ENCODE measurements at regions not wholly inside any gene's neighbourhood (a gene's known extent, or its start where the extent isn't known, plus 50 kb on each side); places are given as distances from the start of the nearest gene placed in this dataset.

DNA sequence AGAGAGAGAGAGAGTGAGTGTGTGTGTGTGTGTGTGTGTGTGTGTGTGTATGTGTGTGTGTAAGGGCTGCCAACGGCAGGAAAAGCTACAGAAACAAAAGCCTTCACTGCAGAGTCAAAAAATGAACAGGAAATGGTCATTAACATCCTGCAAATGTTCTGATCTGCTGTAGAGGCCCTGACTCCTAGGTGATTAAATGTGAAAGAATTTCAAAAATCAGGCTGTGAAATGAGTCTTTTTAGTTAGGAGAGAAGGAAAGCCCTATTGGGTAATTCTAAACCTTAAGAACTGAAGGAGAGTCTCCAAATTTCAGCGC, 166.5 kb upstream of the MYLIP start:
- Histone ChIP-seq H3K27ac (ENCODE audit: low read depth, low read length) (no peak overlapping the region), H3K36me3 (ENCODE audit: control insufficient read depth in 1 of 2, insufficient read depth in 2 of 2, low read length in 2 of 2) (no peaks in the 10 kb centered on the region), H3K27me3 (ENCODE audit: control insufficient read depth in 1 of 2, insufficient read depth in 2 of 2, low read length in 2 of 2) (no peaks in the 10 kb centered on the region), H3K4me1 (ENCODE audit: control insufficient read depth in 1 of 2, insufficient read depth in 2 of 2, low read length in 2 of 2) (no peaks in the 10 kb centered on the region), H3K9ac (ENCODE audit: low read depth in 1 of 2, low read length in 2 of 2) (no peak overlapping the region), H3K4me3 (ENCODE audit: low read depth in 1 of 2, low read length in 2 of 2) (no peak overlapping the region), H3K9me3 (ENCODE audit: control insufficient read depth in 1 of 2, low read length in 2 of 2) (no peaks in the 10 kb centered on the region)

DNA sequence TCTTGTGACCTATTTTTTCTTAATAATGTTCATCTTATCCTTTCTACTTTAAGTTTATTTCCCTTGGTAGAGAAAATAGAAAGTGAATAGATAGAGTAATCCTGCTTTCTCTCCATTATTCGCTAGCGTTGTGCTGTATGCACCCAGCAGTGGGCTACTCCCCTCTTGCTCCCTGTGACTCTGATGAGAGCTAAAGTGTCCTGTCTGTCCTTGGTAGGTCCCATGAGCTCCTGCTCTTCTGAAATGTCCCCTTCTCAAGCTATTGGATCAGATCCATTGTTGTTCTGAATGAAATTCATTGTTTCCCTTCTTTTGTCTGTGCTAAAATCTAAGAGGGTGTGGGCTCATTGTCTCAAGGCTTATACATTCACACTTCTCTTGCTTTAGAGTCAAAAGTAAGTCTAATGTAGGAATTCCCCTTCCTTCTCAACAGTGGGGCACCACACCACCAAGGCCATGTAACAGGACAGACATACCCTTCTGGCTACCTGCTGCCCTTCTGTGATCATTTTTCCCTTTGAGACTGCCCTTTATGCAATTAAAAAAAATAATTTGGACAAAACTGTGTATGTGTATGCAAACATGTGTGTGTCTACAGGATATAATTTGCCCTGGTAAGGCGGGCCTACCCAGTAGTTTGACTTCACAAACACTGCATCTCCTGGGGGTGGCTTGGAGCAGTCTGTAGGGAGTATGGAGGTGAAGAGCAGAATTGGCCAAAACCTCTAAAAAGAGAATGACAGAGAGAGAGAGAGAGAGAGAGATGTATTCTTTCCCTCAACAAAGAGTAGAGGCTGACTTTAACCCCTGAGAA, 167.0 kb upstream of the MYLIP start:
- Histone ChIP-seq H3K9ac (ENCODE audit: low read depth in 1 of 2, low read length in 2 of 2) (no peak overlapping the region), H3K27ac (ENCODE audit: low read depth, low read length) (no peak overlapping the region), H3K27me3 (ENCODE audit: control insufficient read depth in 1 of 2, insufficient read depth in 2 of 2, low read length in 2 of 2) (no peaks in the 10 kb centered on the region), H3K4me1 (ENCODE audit: control insufficient read depth in 1 of 2, insufficient read depth in 2 of 2, low read length in 2 of 2) (peaks cover 3 to 4% of the 10 kb centered on the region in 2 donors), H3K4me3 (ENCODE audit: low read depth in 1 of 2, low read length in 2 of 2) (no peak overlapping the region), H3K9me3 (ENCODE audit: control insufficient read depth in 1 of 2, low read length in 2 of 2) (no peaks in the 10 kb centered on the region), H3K36me3 (ENCODE audit: control insufficient read depth in 1 of 2, insufficient read depth in 2 of 2, low read length in 2 of 2) (no peaks in the 10 kb centered on the region)

DNA sequence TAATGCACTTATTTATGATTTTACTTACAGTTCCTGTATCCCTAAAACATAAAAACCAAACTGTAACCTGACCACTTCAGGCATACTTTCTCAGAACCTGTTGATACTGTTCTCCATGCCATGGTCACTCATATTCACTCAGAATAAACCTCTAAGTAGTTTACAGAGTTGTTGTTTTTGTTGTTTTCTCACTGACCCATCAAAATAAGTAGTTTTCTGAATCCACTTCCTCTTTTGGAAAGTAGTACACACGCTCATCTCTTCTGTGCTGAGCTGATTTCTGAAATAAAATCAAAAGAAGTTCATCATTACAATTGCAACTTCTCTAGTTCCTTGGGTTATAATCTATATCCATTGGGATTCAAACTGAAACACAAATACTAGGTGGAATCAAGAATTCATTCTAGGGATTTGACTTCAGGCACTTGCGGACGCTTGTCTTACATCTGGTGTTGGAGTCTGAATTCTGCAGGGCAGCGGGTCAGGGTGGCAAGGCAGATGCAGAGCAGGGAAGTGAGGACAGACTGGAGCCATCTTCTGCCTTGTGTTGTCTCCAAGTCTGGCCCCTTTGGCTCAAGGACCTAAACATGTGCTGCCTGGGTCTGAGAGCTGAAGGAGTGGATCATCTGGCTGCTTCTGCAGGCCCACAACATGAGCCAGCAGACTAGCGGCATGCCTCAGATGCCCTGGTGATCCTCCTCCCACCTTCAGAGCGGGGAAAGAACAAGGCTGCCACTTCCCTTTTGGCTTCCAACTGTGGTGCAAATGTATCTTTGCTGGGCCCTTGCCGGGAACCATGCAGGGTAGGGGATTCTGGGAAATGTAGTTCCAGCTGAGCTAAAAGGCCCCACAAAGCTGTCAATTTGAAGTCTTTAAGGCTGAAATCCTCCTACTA, 167.9 kb upstream of the MYLIP start:
- Histone ChIP-seq H3K4me1 (ENCODE audit: control insufficient read depth in 1 of 2, insufficient read depth in 2 of 2, low read length in 2 of 2) (peaks cover 12 to 13% of the 10 kb centered on the region in 2 donors), H3K36me3 (ENCODE audit: control insufficient read depth in 1 of 2, insufficient read depth in 2 of 2, low read length in 2 of 2) (no peaks in the 10 kb centered on the region), H3K9ac (ENCODE audit: low read depth in 1 of 2, low read length in 2 of 2) (no peak overlapping the region), H3K4me3 (ENCODE audit: low read depth in 1 of 2, low read length in 2 of 2) (no peak overlapping the region), H3K27ac (ENCODE audit: low read depth, low read length) (no peak overlapping the region), H3K27me3 (ENCODE audit: control insufficient read depth in 1 of 2, insufficient read depth in 2 of 2, low read length in 2 of 2) (no peaks in the 10 kb centered on the region), H3K9me3 (ENCODE audit: control insufficient read depth in 1 of 2, low read length in 2 of 2) (no peaks in the 10 kb centered on the region)

DNA sequence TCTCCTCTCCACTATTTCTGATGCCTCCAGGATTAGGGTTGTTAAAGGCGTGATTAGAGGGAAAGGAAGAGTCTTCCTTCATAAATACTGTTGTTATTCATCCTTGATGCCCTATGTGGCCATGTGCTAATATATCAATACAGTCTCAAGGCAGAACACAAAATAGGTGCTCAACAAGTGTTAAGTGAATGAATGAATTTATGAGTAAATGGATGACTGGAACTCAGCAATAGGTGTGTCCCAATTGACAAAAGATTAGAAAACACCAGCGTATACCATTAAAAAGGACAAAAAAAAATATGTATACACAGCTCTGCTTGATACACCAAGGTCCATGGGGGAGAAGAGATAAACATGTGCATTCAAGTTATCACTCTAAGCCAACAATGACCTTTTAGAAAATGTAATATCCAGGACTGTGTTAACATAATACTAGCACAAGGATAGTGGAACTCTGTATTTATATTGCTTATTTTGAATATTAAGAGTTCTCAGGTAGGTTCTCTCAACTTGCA, 171.2 kb upstream of the MYLIP start:
- no peak overlapping the region for H3K27ac ChIP-seq (ENCODE audit: low read depth, low read length)
- H3K4me1 ChIP-seq (ENCODE audit: control insufficient read depth in 1 of 2, insufficient read depth in 2 of 2, low read length in 2 of 2) = peaks cover 17 to 21% of the 10 kb centered on the region in 2 donors
- H3K9ac ChIP-seq (ENCODE audit: low read depth in 1 of 2, low read length in 2 of 2) = no peak overlapping the region
- H3K4me3 ChIP-seq (ENCODE audit: low read depth in 1 of 2, low read length in 2 of 2) = no peak overlapping the region
- no peaks in the 10 kb centered on the region for H3K27me3 ChIP-seq (ENCODE audit: control insufficient read depth in 1 of 2, insufficient read depth in 2 of 2, low read length in 2 of 2)
- H3K9me3 ChIP-seq (ENCODE audit: control insufficient read depth in 1 of 2, low read length in 2 of 2) = no peaks in the 10 kb centered on the region
- H3K36me3 ChIP-seq (ENCODE audit: control insufficient read depth in 1 of 2, insufficient read depth in 2 of 2, low read length in 2 of 2) = no peaks in the 10 kb centered on the region

DNA sequence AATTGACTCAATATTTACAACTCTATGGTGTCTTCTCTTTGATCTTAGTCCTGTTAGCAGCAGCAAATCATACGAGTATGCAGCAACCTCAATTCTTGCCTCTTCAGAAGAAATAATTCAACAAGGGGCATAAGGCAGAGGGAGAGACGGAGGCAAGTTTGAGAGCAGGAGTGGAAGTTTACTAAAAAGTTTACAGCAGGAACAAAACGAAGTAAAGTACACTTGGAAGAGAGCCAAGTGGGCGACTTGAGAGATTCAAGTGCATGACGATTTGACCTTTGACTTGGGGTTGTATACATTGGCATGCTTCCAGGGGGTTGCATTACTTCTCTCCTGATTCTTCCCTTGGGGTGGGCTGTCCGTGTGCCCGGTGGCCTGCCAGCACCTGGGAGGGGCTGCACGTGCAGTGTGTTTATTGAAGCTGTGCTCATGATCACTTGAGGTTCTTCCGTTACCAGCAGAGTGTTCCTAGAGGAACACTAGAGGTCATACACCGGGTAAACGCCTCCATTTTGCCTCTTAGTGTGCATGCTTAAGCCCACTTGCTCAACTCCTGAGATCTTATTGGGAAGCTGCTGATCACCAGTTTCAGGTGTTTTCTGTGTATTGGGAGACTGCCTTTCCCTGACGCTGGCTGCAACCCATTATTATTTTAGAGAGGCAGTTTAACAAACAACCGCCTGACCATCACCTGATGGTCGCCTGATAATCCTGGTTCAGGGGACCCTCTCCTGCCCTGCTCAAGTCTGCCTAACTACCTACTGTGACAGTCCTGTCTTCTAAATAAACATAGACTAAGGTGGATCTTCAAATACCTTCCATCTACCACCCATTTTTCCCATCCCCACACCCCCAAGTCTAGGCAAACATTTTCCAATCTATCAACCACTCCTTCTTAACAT, 172.4 kb upstream of the MYLIP start:
- H3K9me3 ChIP-seq (ENCODE audit: control insufficient read depth in 1 of 2, low read length in 2 of 2) = no peaks in the 10 kb centered on the region
- peaks cover 17 to 21% of the 10 kb centered on the region in 2 donors for H3K4me1 ChIP-seq (ENCODE audit: control insufficient read depth in 1 of 2, insufficient read depth in 2 of 2, low read length in 2 of 2)
- H3K27ac ChIP-seq (ENCODE audit: low read depth, low read length) = no peak overlapping the region
- H3K27me3 ChIP-seq (ENCODE audit: control insufficient read depth in 1 of 2, insufficient read depth in 2 of 2, low read length in 2 of 2) = no peaks in the 10 kb centered on the region
- peak overlapping the region; percentile 24 to 44 for H3K4me3 ChIP-seq (ENCODE audit: low read depth in 1 of 2, low read length in 2 of 2)
- no peak overlapping the region for H3K9ac ChIP-seq (ENCODE audit: low read depth in 1 of 2, low read length in 2 of 2)
- H3K36me3 ChIP-seq (ENCODE audit: control insufficient read depth in 1 of 2, insufficient read depth in 2 of 2, low read length in 2 of 2) = no peaks in the 10 kb centered on the region

DNA sequence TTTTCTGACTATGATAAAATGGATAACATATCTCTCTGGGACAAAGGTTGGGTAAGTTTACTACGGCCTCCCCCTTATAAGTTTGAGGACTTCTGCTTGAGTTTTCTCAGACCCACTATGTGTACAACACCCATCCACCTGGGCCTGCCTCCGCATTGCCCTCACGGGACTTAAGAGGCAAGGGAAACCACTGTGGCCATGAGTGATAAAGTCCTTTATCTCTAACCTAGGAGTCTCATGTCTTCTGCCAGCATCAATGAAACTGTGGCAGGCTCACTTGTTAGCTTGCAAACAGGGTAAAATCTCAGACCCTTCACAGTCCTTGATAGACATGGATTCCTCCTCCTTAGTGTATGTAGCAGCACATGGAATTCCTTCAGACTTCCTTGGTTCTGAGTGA, 173.4 kb upstream of the MYLIP start:
- Histone ChIP-seq H3K27me3 (ENCODE audit: control insufficient read depth in 1 of 2, insufficient read depth in 2 of 2, low read length in 2 of 2) (no peaks in the 10 kb centered on the region), H3K4me3 (ENCODE audit: low read depth in 1 of 2, low read length in 2 of 2) (no peak overlapping the region), H3K36me3 (ENCODE audit: control insufficient read depth in 1 of 2, insufficient read depth in 2 of 2, low read length in 2 of 2) (no peaks in the 10 kb centered on the region), H3K9me3 (ENCODE audit: control insufficient read depth in 1 of 2, low read length in 2 of 2) (no peaks in the 10 kb centered on the region), H3K9ac (ENCODE audit: low read depth in 1 of 2, low read length in 2 of 2) (no peak overlapping the region), H3K27ac (ENCODE audit: low read depth, low read length) (no peak overlapping the region), H3K4me1 (ENCODE audit: control insufficient read depth in 1 of 2, insufficient read depth in 2 of 2, low read length in 2 of 2) (peaks cover 17 to 21% of the 10 kb centered on the region in 2 donors)

DNA sequence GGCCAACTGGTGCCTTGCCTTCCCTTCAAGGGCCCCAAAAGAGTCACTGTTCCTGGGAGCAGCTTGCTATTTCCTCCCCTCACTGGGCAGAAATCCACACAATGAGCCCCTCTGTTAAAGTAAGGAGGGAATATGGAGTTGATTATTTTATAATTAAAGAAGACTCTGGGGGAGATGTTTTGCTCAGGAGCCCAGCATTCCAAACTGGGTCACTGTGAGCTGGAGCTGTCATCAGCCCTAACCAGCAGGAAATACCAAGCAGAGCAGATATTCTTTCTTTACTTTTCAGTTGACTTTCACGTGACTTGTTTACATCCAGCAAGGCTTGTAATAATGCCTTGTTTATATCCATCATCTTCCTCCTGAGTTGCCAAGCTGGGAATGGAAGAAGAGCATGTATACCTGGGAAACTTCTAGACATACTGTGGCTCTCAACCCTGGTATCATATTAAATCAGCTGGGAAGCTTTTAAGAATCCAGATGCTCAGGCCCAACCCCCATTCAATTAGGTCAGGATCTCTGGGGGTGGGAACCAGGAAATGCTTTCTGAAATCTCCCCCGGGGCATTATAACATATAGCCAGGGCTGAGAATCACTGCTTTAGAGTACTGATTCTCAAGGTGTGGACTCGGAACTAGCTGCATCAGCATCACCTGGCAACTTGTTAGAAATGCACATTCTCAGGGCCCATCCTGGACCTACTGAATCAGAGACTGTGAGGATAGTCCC, 175.6 kb upstream of the MYLIP start:
- Histone ChIP-seq H3K4me3 (ENCODE audit: low read depth in 1 of 2, low read length in 2 of 2) (no peak overlapping the region), H3K9me3 (ENCODE audit: control insufficient read depth in 1 of 2, low read length in 2 of 2) (no peaks in the 10 kb centered on the region), H3K4me1 (ENCODE audit: control insufficient read depth in 1 of 2, insufficient read depth in 2 of 2, low read length in 2 of 2) (peaks cover 28 to 37% of the 10 kb centered on the region in 2 donors), H3K27ac (ENCODE audit: low read depth, low read length) (no peak overlapping the region), H3K36me3 (ENCODE audit: control insufficient read depth in 1 of 2, insufficient read depth in 2 of 2, low read length in 2 of 2) (no peaks in the 10 kb centered on the region), H3K27me3 (ENCODE audit: control insufficient read depth in 1 of 2, insufficient read depth in 2 of 2, low read length in 2 of 2) (no peaks in the 10 kb centered on the region), H3K9ac (ENCODE audit: low read depth in 1 of 2, low read length in 2 of 2) (no peak overlapping the region)

DNA sequence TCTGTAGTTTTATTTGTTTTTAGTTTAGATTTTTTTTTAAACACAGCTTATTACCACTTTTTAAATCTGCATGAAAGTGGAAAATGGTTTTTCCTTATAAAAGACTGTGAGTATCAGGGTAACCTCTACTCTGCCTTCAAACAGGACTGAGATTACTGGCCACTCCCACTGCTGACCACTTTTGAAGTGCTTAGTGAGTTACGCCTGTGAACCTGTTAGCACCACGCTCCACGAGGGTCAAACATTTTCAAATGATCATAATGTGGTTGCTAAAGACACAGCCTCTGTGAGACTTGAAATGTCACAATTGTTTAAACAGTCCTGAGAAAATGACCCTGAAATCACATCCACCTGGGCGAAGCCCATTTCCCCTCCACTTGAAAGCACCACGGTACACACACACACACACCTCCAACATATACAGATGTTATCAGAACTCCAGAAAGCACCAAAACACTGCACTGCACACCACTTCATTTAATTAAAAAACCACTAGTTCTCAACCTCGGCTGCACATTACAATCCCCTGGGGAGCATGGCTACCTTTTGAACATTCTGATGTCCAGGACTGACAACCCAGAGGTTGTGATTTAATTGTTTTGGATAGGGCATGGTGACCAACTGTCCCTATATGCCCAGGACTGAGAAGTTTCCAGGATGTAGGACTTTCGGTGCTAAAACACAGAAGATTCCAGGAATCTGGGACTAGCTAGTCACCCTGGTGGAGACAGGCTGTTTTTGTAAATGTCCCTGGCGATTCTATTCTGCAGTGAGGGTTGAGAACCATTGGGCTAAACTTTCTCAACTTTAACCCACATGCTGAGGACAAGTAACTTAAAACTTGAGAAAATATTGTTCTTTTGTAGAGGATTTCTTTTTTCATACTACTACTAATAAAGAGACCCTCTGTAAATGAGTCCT, 176.4 kb upstream of the MYLIP start:
- Histone ChIP-seq H3K27me3 (ENCODE audit: control insufficient read depth in 1 of 2, insufficient read depth in 2 of 2, low read length in 2 of 2) (no peaks in the 10 kb centered on the region), H3K36me3 (ENCODE audit: control insufficient read depth in 1 of 2, insufficient read depth in 2 of 2, low read length in 2 of 2) (no peaks in the 10 kb centered on the region), H3K9me3 (ENCODE audit: control insufficient read depth in 1 of 2, low read length in 2 of 2) (no peaks in the 10 kb centered on the region), H3K27ac (ENCODE audit: low read depth, low read length) (no peak overlapping the region), H3K4me3 (ENCODE audit: low read depth in 1 of 2, low read length in 2 of 2) (no peak overlapping the region), H3K9ac (ENCODE audit: low read depth in 1 of 2, low read length in 2 of 2) (no peak overlapping the region), H3K4me1 (ENCODE audit: control insufficient read depth in 1 of 2, insufficient read depth in 2 of 2, low read length in 2 of 2) (peaks cover 28 to 37% of the 10 kb centered on the region in 2 donors)

All from duodenal mucosa (tissue), 2 donors.